HFFc6 (cell line): ENCODE measurements at regions not wholly inside any gene's neighbourhood (a gene's known extent, or its start where the extent isn't known, plus 50 kb on each side); places are given as distances from the start of the nearest gene placed in this dataset.

Experiments
- DNase-seq: peaks from one replicate; pipeline ENCODE4 v3.0.0-alpha.2; 2018
- H3K27ac Mint-ChIP-seq: 2 replicates; pipeline ENCODE4 v1.8.0; 2020; ENCODE audit warnings: mild to moderate bottlenecking, mixed read lengths
- H3K27me3 Mint-ChIP-seq: 2 replicates; pipeline ENCODE4 v1.8.0; 2021; ENCODE audit warnings: mild to moderate bottlenecking, moderate library complexity, mixed read lengths; ENCODE audit not compliant: insufficient read depth
- H3K36me3 Mint-ChIP-seq: 2 replicates; pipeline ENCODE4 v1.8.0; 2021; ENCODE audit warnings: low read depth, mixed read lengths
- H3K4me1 Mint-ChIP-seq: 2 replicates; pipeline ENCODE4 v1.8.0; 2020; ENCODE audit warnings: low read depth, mixed read lengths
- H3K4me3 Mint-ChIP-seq: 2 replicates; pipeline ENCODE4 v1.8.0; 2020; ENCODE audit warnings: mild to moderate bottlenecking, moderate library complexity, mixed read lengths
- H3K9me3 Mint-ChIP-seq: 2 replicates; pipeline ENCODE4 v1.8.0; 2020; ENCODE audit warnings: mild to moderate bottlenecking, mixed read lengths
- TF ChIP-seq, protein P1 (sequence below): fragments of 200-600 bp; sonication (generic); IDR thresholded peaks from 2 replicates; pipeline ENCODE4 v1.5.0; 2021; ENCODE audit warnings: antibody characterized with exemption, mild to moderate bottlenecking

DNA sequence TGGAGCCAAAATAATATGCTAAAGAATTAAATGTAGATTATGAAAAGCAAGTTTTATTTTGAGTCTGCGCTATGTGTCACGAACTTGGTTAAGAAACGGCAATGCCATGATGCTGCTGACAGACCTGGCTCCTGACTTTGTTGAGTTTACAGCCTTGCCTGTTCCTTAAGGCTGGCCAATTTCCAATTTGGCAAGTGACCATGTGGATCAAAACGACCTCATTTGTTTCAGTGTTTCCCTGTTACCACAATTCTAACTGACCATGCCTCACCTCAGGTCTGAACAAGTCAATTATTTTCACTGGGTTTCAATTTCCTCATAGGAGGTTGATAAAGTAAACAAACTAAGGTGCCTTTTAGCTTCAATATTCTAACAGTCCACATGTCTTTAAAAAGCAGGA, 461.4 kb downstream of the ZNF608 start:
- H3K36me3 Mint-ChIP-seq = no peaks in the 10 kb centered on the region
- no peaks in the 10 kb centered on the region for H3K4me1 Mint-ChIP-seq
- H3K27ac Mint-ChIP-seq = no peak overlapping the region
- peaks cover 21% of the 10 kb centered on the region for H3K9me3 Mint-ChIP-seq
- peaks cover 4% of the 10 kb centered on the region for H3K27me3 Mint-ChIP-seq
- DNase-seq = no peak
- no peak overlapping the region for H3K4me3 Mint-ChIP-seq
- TF ChIP-seq, protein P1, sequence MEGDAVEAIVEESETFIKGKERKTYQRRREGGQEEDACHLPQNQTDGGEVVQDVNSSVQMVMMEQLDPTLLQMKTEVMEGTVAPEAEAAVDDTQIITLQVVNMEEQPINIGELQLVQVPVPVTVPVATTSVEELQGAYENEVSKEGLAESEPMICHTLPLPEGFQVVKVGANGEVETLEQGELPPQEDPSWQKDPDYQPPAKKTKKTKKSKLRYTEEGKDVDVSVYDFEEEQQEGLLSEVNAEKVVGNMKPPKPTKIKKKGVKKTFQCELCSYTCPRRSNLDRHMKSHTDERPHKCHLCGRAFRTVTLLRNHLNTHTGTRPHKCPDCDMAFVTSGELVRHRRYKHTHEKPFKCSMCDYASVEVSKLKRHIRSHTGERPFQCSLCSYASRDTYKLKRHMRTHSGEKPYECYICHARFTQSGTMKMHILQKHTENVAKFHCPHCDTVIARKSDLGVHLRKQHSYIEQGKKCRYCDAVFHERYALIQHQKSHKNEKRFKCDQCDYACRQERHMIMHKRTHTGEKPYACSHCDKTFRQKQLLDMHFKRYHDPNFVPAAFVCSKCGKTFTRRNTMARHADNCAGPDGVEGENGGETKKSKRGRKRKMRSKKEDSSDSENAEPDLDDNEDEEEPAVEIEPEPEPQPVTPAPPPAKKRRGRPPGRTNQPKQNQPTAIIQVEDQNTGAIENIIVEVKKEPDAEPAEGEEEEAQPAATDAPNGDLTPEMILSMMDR = no peak

DNA sequence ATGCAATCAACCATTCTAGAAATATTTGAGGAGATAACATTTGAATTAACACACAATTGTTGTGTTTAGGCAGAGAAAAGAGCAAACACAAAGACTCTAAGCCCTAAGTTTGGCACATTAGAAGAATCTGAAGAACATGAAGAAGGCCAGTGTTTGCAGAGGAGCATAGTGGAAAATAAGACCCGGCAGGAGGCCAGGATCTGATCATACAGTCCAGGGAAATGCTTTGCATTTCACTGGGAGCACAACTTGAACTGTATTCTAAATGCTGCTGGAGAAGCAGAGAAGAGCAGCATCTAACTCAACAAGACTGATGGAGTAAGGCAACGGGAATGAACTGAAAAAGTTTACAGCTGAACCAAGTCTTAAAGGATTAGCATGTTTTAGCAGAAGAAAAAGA, 463.4 kb downstream of the ZNF608 start:
- DNase-seq = no peak
- no peaks in the 10 kb centered on the region for H3K36me3 Mint-ChIP-seq
- no peak overlapping the region for H3K4me3 Mint-ChIP-seq
- H3K9me3 Mint-ChIP-seq = peaks cover 10% of the 10 kb centered on the region; the same call in 1 of the 2 replicates
- TF ChIP-seq, protein P1 = no peak
- H3K27me3 Mint-ChIP-seq = peaks cover 4% of the 10 kb centered on the region
- no peaks in the 10 kb centered on the region for H3K4me1 Mint-ChIP-seq
- no peak overlapping the region for H3K27ac Mint-ChIP-seq

DNA sequence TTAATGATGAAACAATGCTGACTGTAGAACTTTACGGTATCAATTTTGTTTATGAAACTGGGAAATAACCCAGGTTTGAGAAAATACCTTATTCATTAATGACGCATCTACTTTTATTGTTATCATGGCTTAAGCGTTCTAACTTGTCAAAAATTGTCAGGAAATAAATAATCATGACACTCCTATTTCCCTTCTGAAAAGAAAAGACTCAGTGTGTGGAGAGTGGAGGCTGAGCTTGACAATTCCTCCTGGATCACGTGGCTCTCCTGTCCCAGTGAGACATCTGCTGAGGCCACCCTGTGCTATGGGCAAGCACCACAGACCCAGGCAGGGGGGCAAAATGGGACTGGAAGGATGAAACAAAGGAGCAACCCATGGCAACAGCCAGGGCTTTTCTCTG, 466.4 kb downstream of the ZNF608 start:
- Mint-ChIP-seq H3K36me3 (no peaks in the 10 kb centered on the region), H3K27me3 (peaks cover 2% of the 10 kb centered on the region; the same call in 1 of the 2 replicates), H3K9me3 (peaks cover 20% of the 10 kb centered on the region), H3K4me3 (no peak overlapping the region), H3K4me1 (no peaks in the 10 kb centered on the region), H3K27ac (no peak overlapping the region)
- DNase-seq = no peak
- TF ChIP-seq, protein P1 = no peak

DNA sequence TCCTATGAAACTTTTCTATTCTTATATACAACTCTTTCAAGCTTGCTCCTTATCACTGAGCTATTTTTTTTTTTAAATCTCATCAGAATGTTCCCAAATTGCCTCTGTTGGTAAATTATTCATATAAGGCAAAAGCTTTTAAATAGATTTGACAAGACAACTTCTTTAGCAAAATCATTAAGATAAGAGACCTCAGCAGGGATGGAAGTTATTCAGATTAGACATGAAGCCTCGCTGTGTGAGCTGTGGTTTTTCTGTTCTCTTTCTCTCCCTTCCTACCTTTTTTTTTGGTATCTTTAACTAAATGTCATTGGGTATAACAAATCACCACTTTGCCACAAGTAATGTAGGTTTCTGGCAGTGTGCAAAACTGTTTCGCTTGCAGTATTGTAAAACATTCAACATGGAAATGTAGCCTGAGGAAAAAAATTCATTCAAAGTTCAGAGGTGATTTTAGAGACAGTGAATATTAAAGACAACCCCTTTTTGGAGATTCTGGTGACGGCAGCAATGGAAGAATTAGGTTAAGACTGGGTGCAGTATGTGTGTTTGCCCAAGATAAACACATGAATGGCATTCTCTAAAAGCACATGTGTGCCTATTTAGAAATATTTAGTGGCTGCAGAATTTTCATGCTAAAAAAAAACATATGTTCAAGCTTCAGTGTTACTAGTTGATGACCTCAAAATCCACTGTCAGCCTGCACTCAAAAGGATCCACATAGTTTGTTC, 467.1 kb downstream of the ZNF608 start:
- TF ChIP-seq, protein P1 = no peak
- H3K4me1 Mint-ChIP-seq = no peaks in the 10 kb centered on the region
- H3K9me3 Mint-ChIP-seq = peaks cover 26% of the 10 kb centered on the region
- no peaks in the 10 kb centered on the region for H3K36me3 Mint-ChIP-seq
- no peak overlapping the region for H3K4me3 Mint-ChIP-seq
- no peak for DNase-seq
- H3K27me3 Mint-ChIP-seq = no peaks in the 10 kb centered on the region
- H3K27ac Mint-ChIP-seq = no peak overlapping the region

DNA sequence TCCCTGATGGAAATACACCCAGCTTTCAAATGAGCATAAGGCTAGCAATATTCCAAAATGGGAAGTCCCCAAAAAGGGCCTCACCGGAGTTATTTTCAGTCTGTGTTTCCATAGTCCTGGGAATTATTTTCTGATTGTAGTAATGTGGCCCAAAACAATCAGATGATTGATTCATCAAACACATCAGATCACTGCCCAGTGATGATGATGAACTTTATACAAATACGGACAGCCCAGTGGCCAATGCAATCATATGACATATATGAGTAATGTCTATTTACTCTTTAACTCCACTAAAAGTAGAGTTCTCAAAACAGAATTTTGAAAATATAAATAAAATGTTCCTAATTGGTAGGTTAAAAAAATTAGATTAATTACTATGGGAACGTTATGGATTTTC, 467.8 kb downstream of the ZNF608 start:
- Mint-ChIP-seq H3K9me3 (peaks cover 26% of the 10 kb centered on the region), H3K4me1 (no peaks in the 10 kb centered on the region), H3K4me3 (no peak overlapping the region), H3K27ac (no peak overlapping the region), H3K36me3 (no peaks in the 10 kb centered on the region), H3K27me3 (no peaks in the 10 kb centered on the region)
- no peak for DNase-seq
- TF ChIP-seq, protein P1 = no peak
